Middle frontal gyrus (tissue), 1 donor: ENCODE measurements at regions not wholly inside any gene's neighbourhood (a gene's known extent, or its start where the extent isn't known, plus 50 kb on each side); places are given as distances from the start of the nearest gene placed in this dataset.

Experiments
- DNase-seq: peaks from one replicate; pipeline ENCODE4 v3.0.0-alpha.2; 2015; ENCODE audit warnings: low spot score; ENCODE audit errors: extremely low spot score

DNA sequence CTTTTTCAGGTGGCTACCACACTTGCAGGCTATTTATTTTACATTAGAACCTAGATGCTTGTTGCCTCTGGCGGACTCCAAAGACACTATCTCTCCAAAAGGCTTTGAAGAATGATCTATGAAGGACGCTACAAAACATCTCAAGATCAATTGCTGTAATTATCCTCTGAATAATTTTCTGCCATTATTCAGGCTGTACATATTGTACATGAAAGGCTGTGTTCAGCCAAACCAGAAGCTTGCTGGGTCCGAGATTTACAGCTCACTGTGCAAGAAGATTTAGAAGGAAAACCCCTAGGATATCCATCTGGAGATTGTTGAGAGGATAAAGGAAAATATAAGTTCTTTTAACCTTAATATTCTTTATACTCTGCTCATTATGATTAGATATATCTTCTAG, 523.6 kb upstream of the PLXNA2 start:
- no peak for DNase-seq

DNA sequence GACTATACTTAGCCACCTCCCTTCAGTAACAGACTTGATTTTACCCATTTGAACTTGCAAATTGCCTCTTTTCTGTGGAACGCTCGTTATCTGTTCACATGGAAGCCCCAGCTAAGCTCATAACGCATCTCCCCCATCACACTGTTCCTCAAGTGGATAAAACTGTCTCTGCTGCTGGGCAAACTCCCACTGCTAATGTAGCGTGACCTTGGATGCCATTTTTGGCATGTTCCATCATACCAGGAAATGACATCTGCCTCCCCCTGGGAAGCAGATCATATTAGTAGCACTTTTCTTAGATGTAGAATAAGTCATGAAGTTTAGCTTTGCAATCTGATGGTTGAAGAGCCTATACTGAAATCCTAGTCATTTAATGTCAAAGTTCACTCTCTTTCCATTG, 528.7 kb upstream of the PLXNA2 start:
- DNase-seq = no peak

DNA sequence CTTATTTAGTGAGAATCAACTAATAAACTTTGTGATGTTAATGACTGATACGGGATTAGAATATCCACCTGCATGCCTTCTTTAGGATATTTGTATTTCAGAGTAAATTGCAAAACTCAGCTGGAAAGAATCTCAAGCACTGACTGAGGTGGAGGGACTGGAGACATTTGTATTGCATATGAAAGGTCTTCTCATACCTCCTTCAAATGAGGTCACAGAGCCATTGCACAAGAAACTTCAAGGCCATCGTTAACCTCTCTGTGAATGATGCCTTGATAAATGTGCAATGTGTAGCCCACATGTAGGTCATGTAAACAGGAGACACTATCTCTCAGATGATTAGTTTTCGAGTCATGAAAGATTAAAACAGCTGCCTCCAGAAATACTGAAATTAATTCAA, 531.7 kb upstream of the PLXNA2 start:
- no peak for DNase-seq

GRCh38 chr1:208778417-208778816, 534.2 kb upstream of the PLXNA2 start:
- no peak for DNase-seq

DNA sequence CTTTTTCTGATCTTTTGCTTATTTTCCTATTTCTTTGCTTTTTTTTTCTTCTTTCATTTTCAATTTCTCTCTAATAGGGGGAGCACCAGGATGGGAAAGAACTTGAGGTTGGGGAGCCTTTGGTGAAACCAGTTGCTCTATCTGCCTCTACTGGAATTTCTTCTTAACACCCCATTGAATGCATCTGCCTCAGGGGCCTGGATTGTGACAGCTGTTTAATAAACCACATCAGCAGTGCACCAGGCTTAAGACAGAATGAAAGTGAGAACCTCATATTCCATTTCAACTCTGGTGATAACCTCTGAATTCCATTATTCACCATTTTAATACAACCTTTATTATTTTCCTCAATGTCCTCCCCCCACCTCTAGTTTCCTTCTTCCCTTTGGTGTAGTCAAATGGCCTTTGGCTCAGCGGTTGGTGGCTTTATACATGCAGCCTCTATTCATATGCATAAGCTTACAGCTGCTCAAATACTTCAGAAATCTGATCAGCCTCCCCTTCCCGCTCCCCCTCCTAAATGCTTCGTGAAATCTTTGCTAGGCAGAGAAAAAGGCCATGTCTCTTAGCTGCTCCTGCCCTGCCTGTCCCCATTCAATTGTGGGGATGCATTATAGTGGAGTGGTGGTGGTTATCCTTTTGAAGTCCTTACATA, 537.3 kb upstream of the PLXNA2 start:
- no peak for DNase-seq

DNA sequence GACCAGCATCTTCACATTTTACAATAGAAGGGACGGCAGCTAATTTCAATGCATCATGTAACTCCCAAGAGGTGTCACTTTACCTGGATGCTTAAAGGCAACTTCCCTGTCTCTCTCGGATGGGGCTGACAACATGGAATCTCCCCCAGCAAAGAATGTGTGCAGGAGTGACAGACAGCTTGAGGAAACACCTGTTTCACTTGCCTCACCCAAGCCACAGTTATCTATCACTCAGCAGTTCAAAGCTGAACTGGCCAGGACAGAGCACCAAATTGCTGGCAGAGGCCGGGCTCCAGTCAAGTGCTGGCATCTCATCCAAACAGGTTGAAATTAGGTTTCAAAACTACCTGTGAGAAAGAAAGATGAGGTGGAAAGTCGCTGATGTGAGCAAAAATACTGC, 538.0 kb upstream of the PLXNA2 start:
- no peak for DNase-seq

DNA sequence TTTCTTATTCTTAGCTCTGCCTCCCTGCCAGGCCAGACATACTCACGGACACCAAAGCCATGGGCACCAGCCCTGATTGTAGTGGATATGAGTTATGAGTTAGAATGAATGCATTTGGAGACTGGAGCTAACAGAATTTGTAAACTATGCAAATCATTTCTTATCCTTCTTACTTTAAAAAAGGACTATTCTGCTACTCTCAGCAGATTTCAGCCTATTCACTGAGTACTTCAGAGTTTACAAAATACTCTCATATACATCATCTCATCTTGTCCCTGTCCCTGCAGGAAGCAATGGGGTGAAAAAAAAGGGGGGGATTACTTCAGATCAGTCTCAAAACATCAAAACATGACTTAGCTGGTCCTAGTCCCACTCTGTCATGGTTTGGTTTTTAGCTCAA, 541.4 kb upstream of the PLXNA2 start:
- DNase-seq = no peak

GRCh38 chr1:208787219-208787618, 543.0 kb upstream of the PLXNA2 start:
- no peak for DNase-seq

- DNase-seq = no peak
These were observed 543.9 kb upstream of the PLXNA2 start for GRCh38 chr1:208788013-208788540.

- no peak for DNase-seq
These were observed 547.3 kb upstream of the PLXNA2 start for GRCh38 chr1:208791456-208791855.

DNA sequence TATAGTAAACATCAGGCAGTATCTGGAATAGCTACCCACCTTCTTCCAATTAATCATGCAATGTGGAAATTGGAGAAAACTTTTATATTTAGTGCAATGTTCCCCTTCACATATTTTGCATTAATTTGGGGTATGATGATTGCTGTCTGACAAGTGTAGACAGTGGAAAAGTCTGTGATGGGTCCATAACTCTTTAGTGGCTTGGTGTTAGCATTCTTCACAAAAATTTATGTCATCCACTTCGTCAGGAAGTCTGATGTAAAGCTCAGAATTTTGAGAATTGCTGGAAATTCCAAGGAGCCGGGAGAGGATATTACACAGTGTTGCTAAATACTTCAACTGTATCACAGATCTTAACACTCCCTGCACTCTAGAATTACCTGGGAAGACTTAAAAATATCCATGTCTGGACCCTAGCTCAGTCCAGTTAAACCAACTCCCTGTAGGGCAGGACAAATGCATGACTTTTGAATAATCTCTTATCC, 549.7 kb upstream of the PLXNA2 start:
- DNase-seq = no peak

DNA sequence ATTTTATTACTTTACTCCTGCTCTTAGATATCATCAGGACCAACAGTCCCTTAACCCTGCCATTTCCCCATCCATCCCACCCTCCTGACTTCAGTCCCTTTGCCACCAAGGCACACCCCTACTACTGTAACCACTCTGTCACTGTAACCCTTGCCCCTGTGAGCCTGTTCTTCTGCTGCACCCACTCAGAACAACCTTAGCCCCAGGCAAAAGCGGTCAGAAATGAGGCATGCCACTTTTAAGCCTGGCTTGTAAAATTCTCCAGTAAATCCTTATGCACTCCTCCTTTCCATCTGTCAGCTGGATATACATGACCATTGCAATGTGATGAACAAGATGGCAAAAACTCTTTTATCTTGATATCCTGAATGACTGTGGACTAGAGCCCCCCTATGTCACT, 555.0 kb upstream of the PLXNA2 start:
- DNase-seq = no peak

DNA sequence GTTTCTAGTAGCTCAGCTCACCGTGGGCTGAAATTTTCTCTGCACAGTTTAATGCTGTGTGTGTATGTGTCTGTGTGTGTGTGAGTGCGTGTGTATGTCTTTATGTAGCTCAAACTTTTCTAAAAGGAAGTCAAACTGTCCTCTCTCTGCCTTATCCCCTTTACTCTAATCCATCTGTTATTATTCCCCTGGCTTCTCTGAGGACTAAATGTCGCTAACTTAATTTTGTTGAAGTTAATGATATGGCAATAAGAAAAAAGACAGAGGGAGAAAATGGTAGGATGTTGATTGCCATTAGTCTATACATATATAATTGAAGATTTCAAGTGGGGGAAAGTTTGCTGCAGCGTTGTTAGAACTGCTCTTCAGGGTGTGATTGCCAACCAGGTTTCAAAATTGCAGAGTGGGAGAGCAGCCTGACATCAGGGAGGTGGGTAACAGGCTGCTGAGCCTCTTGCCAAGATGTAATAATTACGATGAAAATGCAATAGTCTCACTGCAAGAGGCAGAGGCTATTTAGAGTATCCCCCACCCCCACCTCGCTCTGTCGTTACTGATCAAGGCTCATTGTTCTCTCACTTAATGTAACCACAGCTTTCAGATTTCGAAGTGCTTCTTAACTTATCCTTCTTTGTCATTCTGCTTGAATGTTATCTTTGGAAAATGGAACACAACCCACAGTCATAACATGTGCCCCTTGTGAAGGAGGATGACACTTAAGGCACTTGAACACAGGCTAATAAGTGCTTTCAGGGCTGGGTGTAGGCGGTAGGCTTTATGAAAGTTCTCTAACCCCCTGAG, 559.0 kb upstream of the PLXNA2 start:
- DNase-seq = no peak

DNA sequence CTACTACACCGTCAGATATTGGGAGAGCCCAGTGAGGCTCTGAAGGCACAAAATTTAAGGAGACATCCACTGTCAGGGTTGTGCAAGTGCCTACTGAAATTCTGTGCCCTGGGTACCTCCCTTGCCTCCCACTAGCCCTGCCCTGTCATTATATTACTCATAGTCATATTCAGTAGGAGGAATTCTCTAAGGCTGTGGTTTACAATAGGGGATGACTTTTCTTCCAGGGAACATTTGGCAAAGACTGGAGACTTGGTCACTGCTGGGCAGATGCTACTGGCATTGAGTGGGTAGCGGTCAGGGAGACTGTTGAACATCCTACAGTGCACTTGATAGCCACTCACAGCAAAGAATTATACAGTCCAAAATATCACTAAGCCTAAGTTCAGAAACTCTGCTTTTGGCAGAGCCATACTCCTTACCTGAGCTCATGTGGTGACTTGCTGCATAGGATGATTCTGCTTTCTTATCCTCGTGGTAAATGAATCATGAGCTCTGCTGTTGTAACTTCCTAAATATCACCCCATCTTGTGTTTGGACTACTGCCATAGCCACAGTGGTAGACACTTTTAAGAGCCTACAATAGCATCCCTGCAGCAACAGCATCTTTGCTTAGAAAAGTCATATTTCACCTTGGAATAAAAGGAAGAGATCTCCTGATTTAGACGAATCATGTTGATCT, 563.4 kb upstream of the PLXNA2 start:
- no peak for DNase-seq

DNA sequence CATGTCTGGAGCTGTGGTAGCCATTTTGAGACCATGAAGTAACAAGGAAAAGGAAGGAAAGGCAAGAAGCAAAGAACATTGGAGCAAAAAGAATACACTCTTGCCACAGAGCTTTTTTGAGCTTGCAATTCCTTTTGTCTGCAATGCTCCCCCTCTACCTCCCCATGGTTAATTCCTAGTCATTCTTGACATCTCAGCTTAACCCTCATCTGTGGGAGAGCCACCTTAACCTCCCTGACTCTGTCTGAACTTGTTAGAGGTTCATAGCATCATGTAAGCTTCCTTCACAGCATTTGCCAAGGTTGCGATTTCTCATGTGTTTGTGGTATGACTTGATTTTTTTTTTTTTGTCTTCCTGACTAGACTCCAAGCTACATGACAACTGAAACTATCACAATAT, 564.1 kb upstream of the PLXNA2 start:
- no peak for DNase-seq

- DNase-seq = no peak
These were observed 565.7 kb upstream of the PLXNA2 start for GRCh38 chr1:208809876-208810275.

DNA sequence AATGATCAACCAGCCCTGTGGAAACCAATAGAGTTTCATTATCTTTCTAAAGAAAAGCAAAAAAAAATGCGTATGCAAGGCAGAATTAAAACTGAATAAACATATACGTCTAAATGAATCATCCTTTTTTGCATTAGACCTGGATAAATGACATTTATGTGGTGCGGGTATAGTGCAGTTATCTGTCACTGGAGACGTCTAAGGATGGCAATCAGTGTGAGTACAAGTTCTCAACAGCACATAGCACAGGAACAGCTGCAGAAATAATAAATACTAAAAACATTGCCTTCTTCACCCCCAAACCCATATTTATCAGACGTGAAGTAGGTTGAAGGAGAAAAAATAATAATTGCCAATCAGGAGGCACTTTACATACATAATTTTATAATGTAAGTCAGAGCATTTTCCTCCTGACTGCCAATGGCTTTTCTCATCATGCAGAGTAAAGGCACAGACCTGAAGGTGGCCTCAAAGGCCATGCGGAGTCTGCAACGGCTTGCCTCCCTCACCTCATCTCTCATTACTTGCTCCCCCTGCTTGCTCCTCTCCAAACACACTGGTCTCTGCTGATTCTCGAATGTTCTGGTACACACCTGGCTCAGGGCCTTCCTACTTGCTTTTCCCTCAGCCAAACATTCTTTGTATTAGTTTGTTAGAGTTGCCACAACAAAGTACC, 574.7 kb upstream of the PLXNA2 start:
- DNase-seq = no peak

DNA sequence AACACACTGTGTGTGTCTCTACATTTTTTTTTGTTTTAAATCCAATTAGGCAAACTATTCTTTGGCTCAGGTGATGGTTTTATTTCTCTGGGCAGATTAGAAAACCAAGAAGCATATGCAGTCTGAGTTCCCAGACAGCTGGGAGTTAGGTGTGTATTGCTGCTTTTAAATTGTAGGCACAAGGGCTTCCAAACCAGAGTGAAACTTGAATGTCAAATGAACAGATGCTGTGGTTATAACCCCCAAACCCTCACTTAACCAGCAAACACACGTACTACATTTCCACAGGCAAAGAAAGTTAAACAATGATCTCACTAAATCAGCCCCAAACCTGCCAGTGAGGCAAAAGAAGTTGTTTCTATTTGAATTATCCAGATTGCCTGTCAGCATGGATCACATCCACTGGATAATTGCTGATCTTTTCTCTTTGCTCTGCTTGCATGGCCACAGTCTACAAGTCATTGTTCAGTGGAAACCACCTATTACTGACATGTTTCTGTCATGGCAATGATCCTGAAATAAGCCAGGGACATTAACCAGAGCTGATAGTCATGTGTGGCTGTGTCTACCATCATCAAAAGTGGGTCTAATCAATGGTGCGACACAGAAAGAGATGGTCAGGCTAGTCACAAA, 576.5 kb upstream of the PLXNA2 start:
- no peak for DNase-seq

DNA sequence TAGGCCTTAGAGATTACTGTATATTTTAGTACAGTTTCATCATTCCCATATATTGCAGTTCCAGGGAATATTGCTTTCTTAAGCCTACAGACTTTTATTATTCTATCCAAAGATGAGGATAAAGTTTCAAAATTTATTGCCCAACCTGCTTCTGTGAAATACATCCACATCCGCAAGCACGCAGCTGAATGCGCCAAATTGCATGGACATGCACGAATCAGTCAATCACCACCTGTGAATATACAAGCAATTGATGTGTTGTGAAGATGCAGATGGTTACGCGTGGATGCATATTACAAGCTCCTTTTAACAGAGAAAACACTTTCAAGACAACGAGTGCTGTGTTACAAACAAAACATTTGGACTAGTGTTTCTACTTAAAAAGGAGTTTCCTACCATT, 577.8 kb upstream of the PLXNA2 start:
- DNase-seq = no peak

- DNase-seq = no peak
These were observed 581.1 kb upstream of the PLXNA2 start for GRCh38 chr1:208825300-208825699.

DNA sequence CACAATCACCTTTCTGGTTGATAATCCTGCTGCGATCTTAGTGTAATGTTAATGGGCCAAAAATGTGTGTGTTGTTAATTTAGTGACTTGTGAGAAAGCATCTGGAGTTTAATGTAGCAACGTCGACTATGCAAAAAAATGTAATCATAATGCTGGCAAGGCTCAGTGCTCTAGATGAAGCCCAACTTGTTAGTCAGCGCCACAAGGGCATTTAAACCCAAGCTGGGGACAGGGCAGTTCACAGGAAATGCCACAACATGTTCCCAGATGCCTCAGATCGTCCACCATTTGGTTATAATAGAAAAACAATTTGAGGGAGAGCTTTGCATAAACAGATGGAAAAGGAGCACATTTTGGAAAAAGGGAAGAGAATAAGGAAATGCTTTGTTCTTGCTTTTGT, 585.4 kb upstream of the PLXNA2 start:
- DNase-seq = no peak
